GM20000 (cell line): ENCODE measurements at regions not wholly inside any gene's neighbourhood (a gene's known extent, or its start where the extent isn't known, plus 50 kb on each side); places are given as distances from the start of the nearest gene placed in this dataset.

Experiments used
- DNase-seq: peaks from one replicate; pipeline ENCODE4 v3.0.0; 2012; ENCODE audit warnings: low spot score
- CTCF ChIP-seq: IDR thresholded peaks from 2 replicates; pipeline ENCODE4 v1.5.1; 2012; ENCODE audit warnings: mild to moderate bottlenecking, control low read depth; ENCODE audit errors: extremely low read depth, missing control alignments

GRCh38 chr3:159583662-159584061, 405.0 kb upstream of the IL12A start:
- no peak for TF ChIP-seq CTCF
- no peak for DNase-seq

- TF ChIP-seq CTCF = no peak
- DNase-seq = no peak
Measured at GRCh38 chr3:159584421-159584820, 404.2 kb upstream of the IL12A start.

- no peak for TF ChIP-seq CTCF
- no peak for DNase-seq
Measured at GRCh38 chr3:159586571-159587202, 401.9 kb upstream of the IL12A start.

GRCh38 chr3:159593927-159594605, 394.6 kb upstream of the IL12A start:
- no peak for TF ChIP-seq CTCF
- DNase-seq = no peak

- no peak for DNase-seq
Measured at GRCh38 chr3:159600291-159600690, 388.3 kb upstream of the IL12A start.

GRCh38 chr3:159604151-159604581, 384.5 kb upstream of the IL12A start:
- no peak for DNase-seq
- TF ChIP-seq CTCF = no peak

More at GRCh38 chr3:159600291-159600690, 388.3 kb upstream of the IL12A start:
- TF ChIP-seq CTCF = no peak

GRCh38 chr3:159605101-159605500, 383.5 kb upstream of the IL12A start:
- DNase-seq = no peak
- no peak for TF ChIP-seq CTCF
